ENCODE measurements at regions not wholly inside any gene's neighbourhood (a gene's known extent, or its start where the extent isn't known, plus 50 kb on each side); places are given as distances from the start of the nearest gene placed in this dataset.

DNA sequence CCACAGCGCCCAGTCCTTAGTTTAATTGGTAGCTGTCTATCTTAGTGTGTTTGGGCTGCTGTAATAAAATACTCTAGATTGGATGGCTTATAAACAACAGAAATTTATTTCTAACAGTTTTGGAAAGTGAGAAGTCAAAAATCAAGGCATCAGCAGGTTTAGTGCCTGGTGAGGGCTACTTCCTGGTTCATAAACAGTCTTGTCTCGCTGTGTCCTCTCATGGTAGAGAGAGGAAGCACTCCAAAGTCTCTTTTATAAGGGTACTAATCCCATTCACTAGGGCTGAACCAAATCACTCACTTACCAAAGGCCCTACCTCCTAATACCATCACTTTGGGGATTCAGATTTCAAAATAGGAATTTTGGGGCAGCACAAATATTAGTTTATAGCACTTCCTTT, 336.9 kb upstream of the RSPO3 start (continued):
- TF ChIP-seq ZNF155 (tag by site-specific recombination; IDR thresholded peaks at IDR 0.05) (no peak), ZSCAN23 (tag by site-specific recombination; IDR thresholded peaks at IDR 0.05) (no peak), ZFP37 (tag by site-specific recombination; IDR thresholded peaks at IDR 0.05) (no peak), ZNF48 (tag by site-specific recombination; IDR thresholded peaks at IDR 0.05) (no peak), ZNF561 (tag by site-specific recombination; IDR thresholded peaks at IDR 0.05; ENCODE audit: borderline replicate concordance) (no peak)
- TF ChIP-seq, protein P1, sequence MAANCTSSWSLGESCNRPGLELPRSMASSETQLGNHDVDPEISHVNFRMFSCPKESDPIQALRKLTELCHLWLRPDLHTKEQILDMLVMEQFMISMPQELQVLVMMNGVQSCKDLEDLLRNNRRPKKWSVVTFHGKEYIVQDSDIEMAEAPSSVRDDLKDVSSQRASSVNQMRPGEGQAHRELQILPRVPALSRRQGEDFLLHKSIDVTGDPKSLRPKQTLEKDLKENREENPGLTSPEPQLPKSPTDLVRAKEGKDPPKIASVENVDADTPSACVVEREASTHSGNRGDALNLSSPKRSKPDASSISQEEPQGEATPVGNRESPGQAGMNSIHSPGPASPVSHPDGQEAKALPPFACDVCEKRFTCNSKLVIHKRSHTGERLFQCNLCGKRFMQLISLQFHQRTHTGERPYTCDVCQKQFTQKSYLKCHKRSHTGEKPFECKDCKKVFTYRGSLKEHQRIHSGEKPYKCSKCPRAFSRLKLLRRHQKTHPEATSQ (tag by site-specific recombination; IDR thresholded peaks at IDR 0.05) = no peak

DNA sequence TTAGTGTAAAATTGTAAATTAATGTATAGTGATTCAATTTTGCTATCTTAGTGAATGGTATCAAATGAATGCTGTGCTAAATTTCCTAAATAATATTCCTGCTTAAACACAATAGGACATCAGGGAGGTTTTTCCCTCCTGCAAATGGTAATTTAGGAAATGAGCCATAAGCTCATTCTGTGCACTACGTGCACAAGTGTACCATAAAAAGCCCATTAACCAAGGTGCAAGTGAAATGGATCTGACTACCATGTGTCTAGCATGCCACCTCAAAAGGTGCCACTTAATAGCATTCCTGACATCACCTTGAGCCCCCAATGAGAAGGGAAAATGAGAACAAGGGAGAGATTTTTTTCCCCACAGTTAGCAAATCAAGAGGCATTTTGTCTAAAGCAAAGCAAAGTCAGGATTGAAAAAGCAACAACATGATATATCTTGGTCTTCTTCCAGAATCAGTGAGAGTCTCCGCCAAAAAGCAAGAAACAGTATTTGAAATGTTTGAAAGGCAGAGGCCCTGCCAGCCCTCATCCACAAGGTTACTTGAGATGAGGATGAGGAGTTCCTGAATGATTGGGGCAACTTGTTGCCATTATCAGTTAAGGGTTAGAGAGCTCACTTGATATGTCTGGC, 334.2 kb upstream of the RSPO3 start:
- no peaks in the 10 kb centered on the region for H3K36me3 ChIP-seq (ENCODE audit: control insufficient read depth in 2 of 2, insufficient read depth in 1 of 2, low read length in 2 of 2)
- no peak overlapping the region for H3K27ac ChIP-seq (ENCODE audit: extremely low read depth, low read depth, low read length)
- no peaks in the 10 kb centered on the region for H3K9me3 ChIP-seq (ENCODE audit: control insufficient read depth, insufficient read depth, low read depth, low read length)
- no peak overlapping the region for H3K4me3 ChIP-seq (ENCODE audit: low read depth, low read length)
- no peaks in the 10 kb centered on the region for H3K4me1 ChIP-seq (ENCODE audit: control insufficient read depth, insufficient read depth, low read length)
- CTCF ChIA-PET = no interaction called here
- TF ChIP-seq, protein P2, sequence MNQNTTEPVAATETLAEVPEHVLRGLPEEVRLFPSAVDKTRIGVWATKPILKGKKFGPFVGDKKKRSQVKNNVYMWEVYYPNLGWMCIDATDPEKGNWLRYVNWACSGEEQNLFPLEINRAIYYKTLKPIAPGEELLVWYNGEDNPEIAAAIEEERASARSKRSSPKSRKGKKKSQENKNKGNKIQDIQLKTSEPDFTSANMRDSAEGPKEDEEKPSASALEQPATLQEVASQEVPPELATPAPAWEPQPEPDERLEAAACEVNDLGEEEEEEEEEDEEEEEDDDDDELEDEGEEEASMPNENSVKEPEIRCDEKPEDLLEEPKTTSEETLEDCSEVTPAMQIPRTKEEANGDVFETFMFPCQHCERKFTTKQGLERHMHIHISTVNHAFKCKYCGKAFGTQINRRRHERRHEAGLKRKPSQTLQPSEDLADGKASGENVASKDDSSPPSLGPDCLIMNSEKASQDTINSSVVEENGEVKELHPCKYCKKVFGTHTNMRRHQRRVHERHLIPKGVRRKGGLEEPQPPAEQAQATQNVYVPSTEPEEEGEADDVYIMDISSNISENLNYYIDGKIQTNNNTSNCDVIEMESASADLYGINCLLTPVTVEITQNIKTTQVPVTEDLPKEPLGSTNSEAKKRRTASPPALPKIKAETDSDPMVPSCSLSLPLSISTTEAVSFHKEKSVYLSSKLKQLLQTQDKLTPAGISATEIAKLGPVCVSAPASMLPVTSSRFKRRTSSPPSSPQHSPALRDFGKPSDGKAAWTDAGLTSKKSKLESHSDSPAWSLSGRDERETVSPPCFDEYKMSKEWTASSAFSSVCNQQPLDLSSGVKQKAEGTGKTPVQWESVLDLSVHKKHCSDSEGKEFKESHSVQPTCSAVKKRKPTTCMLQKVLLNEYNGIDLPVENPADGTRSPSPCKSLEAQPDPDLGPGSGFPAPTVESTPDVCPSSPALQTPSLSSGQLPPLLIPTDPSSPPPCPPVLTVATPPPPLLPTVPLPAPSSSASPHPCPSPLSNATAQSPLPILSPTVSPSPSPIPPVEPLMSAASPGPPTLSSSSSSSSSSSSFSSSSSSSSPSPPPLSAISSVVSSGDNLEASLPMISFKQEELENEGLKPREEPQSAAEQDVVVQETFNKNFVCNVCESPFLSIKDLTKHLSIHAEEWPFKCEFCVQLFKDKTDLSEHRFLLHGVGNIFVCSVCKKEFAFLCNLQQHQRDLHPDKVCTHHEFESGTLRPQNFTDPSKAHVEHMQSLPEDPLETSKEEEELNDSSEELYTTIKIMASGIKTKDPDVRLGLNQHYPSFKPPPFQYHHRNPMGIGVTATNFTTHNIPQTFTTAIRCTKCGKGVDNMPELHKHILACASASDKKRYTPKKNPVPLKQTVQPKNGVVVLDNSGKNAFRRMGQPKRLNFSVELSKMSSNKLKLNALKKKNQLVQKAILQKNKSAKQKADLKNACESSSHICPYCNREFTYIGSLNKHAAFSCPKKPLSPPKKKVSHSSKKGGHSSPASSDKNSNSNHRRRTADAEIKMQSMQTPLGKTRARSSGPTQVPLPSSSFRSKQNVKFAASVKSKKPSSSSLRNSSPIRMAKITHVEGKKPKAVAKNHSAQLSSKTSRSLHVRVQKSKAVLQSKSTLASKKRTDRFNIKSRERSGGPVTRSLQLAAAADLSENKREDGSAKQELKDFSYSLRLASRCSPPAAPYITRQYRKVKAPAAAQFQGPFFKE (tag by site-specific recombination; IDR thresholded peaks at IDR 0.05; ENCODE audit: borderline replicate concordance) = no peak
- no peak for TF ChIP-seq ZNF391 (tag by site-specific recombination; IDR thresholded peaks at IDR 0.05; ENCODE audit: borderline replicate concordance, low read depth)
- POLR2A ChIA-PET = no interaction called here

DNA sequence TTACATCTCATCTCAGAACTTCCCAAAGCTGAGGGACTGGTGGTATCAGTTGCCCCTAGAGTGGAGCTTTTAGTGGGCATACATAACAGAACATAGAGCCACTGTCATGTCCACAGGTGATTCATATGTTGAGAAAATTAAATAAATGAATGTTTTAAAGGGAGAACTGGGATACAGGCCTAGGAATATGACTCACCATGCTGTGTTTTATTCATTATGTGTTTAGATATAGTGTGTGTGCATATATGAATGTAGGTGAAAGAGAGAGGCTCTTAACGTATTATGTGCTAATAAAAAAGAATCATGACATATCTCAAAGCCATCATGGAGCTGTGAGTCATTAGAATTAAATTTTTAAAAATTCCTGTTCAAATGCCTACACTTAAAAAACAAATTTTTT, 332.2 kb upstream of the RSPO3 start:
- H3K4me1 ChIP-seq (ENCODE audit: control insufficient read depth, insufficient read depth, low read length) = no peaks in the 10 kb centered on the region
- no peak overlapping the region for H3K4me3 ChIP-seq (ENCODE audit: low read depth, low read length)
- no peaks in the 10 kb centered on the region for H3K36me3 ChIP-seq (ENCODE audit: control insufficient read depth in 2 of 2, insufficient read depth in 1 of 2, low read length in 2 of 2)
- ChIA-PET POLR2A (no interaction called here), CTCF (interaction anchor here (0.6 to 1.4 kb wide), 3 partner anchors 10 to 770 kb away, joined by 3 to 5 read pairs (median 5); no protein-coding TSS in a partner anchor)
- H3K9me3 ChIP-seq (ENCODE audit: control insufficient read depth, insufficient read depth, low read depth, low read length) = no peaks in the 10 kb centered on the region
- TF ChIP-seq ZNF48 (tag by site-specific recombination; IDR thresholded peaks at IDR 0.05) (no peak), ZNF324 (tag by site-specific recombination; IDR thresholded peaks at IDR 0.05) (no peak), SCRT1 (tag by site-specific recombination; IDR thresholded peaks at IDR 0.05; ENCODE audit: borderline replicate concordance) (no peak)
- TF ChIP-seq, protein P3, sequence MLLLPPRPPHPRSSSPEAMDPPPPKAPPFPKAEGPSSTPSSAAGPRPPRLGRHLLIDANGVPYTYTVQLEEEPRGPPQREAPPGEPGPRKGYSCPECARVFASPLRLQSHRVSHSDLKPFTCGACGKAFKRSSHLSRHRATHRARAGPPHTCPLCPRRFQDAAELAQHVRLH (tag by site-specific recombination; IDR thresholded peaks at IDR 0.05) = no peak
- H3K27ac ChIP-seq (ENCODE audit: extremely low read depth, low read depth, low read length) = no peak overlapping the region

DNA sequence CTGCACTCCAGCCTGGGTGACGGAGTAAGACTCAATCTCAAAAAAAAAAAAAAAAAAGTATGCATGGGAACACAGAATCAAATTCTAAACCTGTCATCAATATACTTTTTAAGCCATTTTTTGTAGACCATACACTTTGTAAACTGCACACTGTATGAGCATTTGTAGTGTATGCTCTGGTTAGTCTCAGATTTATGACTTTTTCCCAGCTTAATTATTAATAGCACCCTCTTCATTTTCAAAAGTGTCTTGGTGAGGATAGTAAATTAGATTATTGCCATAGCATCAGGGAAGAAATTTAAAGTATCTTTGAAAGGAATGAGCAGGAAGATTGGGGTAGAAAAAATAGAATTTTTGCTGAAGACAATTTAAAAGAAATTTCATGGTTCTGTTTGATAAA, 330.8 kb upstream of the RSPO3 start:
- Histone ChIP-seq H3K4me1 (ENCODE audit: control insufficient read depth, insufficient read depth, low read length) (no peaks in the 10 kb centered on the region), H3K9me3 (ENCODE audit: control insufficient read depth, insufficient read depth, low read depth, low read length) (no peaks in the 10 kb centered on the region), H3K36me3 (ENCODE audit: control insufficient read depth in 2 of 2, insufficient read depth in 1 of 2, low read length in 2 of 2) (no peaks in the 10 kb centered on the region), H3K27ac (ENCODE audit: extremely low read depth, low read depth, low read length) (no peak overlapping the region), H3K4me3 (ENCODE audit: low read depth, low read length) (no peak overlapping the region)
- ChIA-PET POLR2A (no interaction called here), CTCF (interaction anchor here (0.8 kb wide), 1 partner anchor 17 kb away, joined by 3 read pairs; no protein-coding TSS in a partner anchor)
- TF ChIP-seq, protein P4, sequence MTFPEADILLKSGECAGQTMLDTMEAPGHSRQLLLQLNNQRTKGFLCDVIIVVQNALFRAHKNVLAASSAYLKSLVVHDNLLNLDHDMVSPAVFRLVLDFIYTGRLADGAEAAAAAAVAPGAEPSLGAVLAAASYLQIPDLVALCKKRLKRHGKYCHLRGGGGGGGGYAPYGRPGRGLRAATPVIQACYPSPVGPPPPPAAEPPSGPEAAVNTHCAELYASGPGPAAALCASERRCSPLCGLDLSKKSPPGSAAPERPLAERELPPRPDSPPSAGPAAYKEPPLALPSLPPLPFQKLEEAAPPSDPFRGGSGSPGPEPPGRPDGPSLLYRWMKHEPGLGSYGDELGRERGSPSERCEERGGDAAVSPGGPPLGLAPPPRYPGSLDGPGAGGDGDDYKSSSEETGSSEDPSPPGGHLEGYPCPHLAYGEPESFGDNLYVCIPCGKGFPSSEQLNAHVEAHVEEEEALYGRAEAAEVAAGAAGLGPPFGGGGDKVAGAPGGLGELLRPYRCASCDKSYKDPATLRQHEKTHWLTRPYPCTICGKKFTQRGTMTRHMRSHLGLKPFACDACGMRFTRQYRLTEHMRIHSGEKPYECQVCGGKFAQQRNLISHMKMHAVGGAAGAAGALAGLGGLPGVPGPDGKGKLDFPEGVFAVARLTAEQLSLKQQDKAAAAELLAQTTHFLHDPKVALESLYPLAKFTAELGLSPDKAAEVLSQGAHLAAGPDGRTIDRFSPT (tag by site-specific recombination; IDR thresholded peaks at IDR 0.05) = no peak
- no peak for TF ChIP-seq ZNF830 (tag by site-specific recombination; IDR thresholded peaks at IDR 0.05; ENCODE audit: low read depth)
- no peak for TF ChIP-seq ZNF596 (tag by site-specific recombination; IDR thresholded peaks at IDR 0.05)
- no peak for TF ChIP-seq ZBTB17 (tag by site-specific recombination; IDR thresholded peaks at IDR 0.05)
- no peak for TF ChIP-seq KLF16 (tag by site-specific recombination; IDR thresholded peaks at IDR 0.05)
- TF ChIP-seq ZNF121 (tag by site-specific recombination; IDR thresholded peaks at IDR 0.05) = no peak
- no peak for TF ChIP-seq SETDB1 (IDR thresholded peaks at IDR 0.05; ENCODE audit: insufficient read length, low read length)

Measured in HEK293 (cell line).